ENCODE measurements at regions not wholly inside any gene's neighbourhood (a gene's known extent, or its start where the extent isn't known, plus 50 kb on each side); places are given as distances from the start of the nearest gene placed in this dataset.
"Not testable (repeated sequence)": the region's sequence is repeated elsewhere in the genome, so short reads cannot be mapped to it uniquely, and the experiment has no call there.

- not testable (repeated sequence) for TF ChIP-seq CTCF (conservative IDR thresholded peaks at IDR 0.05); ZFX (IDR thresholded peaks at IDR 0.05)
Observed at GRCh38 chr16:34014841-34015820, 555.7 kb downstream of the TP53TG3F start.

All from C4-2B (cell line).